Activated CD4-positive, alpha-beta T cell treated with anti-CD3 and anti-CD28 coated beads for 48 hours (primary cell): ENCODE measurements at regions not wholly inside any gene's neighbourhood (a gene's known extent, or its start where the extent isn't known, plus 50 kb on each side); places are given as distances from the start of the nearest gene placed in this dataset.
"Not testable (repeated sequence)": the region's sequence is repeated elsewhere in the genome, so short reads cannot be mapped to it uniquely, and the experiment has no call there.

Experiments used
- DNase-seq: peaks from one replicate; pipeline ENCODE4 v3.0.0-alpha.2; 2020

- DNase-seq, result no peak
Observed at GRCh38 chr1:233477359-233477758, 136.5 kb upstream of the KCNK1 start.

GRCh38 chr1:233478611-233479010, 135.3 kb upstream of the KCNK1 start:
- no peak for DNase-seq

GRCh38 chr1:233479110-233479890, 134.6 kb upstream of the KCNK1 start:
- DNase-seq, result no peak

- DNase-seq, result no peak
Observed at GRCh38 chr1:233480198-233480597, 133.7 kb upstream of the KCNK1 start.

- DNase-seq, result no peak
Observed at GRCh38 chr1:233482388-233482787, 131.5 kb upstream of the KCNK1 start.

GRCh38 chr1:233485385-233485784, 128.5 kb upstream of the KCNK1 start:
- no peak for DNase-seq

GRCh38 chr1:233485809-233486398, 128.0 kb upstream of the KCNK1 start:
- DNase-seq, result no peak

- no peak for DNase-seq
Observed at GRCh38 chr1:233487408-233487807, 126.5 kb upstream of the KCNK1 start.

GRCh38 chr1:233489411-233489810, 124.5 kb upstream of the KCNK1 start:
- DNase-seq, result no peak

GRCh38 chr1:233490488-233490887, 123.4 kb upstream of the KCNK1 start:
- DNase-seq, result no peak

- no peak for DNase-seq
Observed at GRCh38 chr1:233491953-233492620, 121.8 kb upstream of the KCNK1 start.

GRCh38 chr1:233496993-233497392, 116.9 kb upstream of the KCNK1 start:
- no peak for DNase-seq

GRCh38 chr1:233497679-233498078, 116.2 kb upstream of the KCNK1 start:
- DNase-seq, result no peak

GRCh38 chr1:233500106-233500505, 113.8 kb upstream of the KCNK1 start:
- DNase-seq, result no peak

- DNase-seq, result no peak
Observed at GRCh38 chr1:233503366-233503954, 110.4 kb upstream of the KCNK1 start.

- no peak for DNase-seq
Observed at GRCh38 chr1:233505130-233505529, 108.8 kb upstream of the KCNK1 start.

GRCh38 chr1:233505889-233506288, 108.0 kb upstream of the KCNK1 start:
- DNase-seq, result not testable (repeated sequence)

GRCh38 chr1:233509526-233509925, 104.4 kb upstream of the KCNK1 start:
- no peak for DNase-seq

GRCh38 chr1:233512538-233512937, 101.4 kb upstream of the KCNK1 start:
- DNase-seq, result no peak

GRCh38 chr1:233513431-233513830, 100.5 kb upstream of the KCNK1 start:
- no peak for DNase-seq

GRCh38 chr1:233514946-233515391, 98.9 kb upstream of the KCNK1 start:
- DNase-seq, result no peak

- no peak for DNase-seq
Observed at GRCh38 chr1:233516732-233517131, 97.2 kb upstream of the KCNK1 start.

GRCh38 chr1:233518344-233518743, 95.6 kb upstream of the KCNK1 start:
- peak; percentile 57 for DNase-seq
